H9 (cell line): ENCODE measurements at regions not wholly inside any gene's neighbourhood (a gene's known extent, or its start where the extent isn't known, plus 50 kb on each side); places are given as distances from the start of the nearest gene placed in this dataset.

Experiments used
- DNase-seq: peaks from one replicate; pipeline ENCODE4 v3.0.0-alpha.2; 2017
- H2AFZ ChIP-seq: one replicate; pipeline ENCODE4 v1.6.1; 2013; ENCODE audit warnings: mild to moderate bottlenecking, low read length, control low read depth, moderate library complexity
- H2AK5ac ChIP-seq: 2 replicates; pipeline ENCODE4 v1.6.1; 2013; ENCODE audit warnings: low read length, control low read depth, mixed read lengths; ENCODE audit not compliant: insufficient read length
- H2BK120ac ChIP-seq: one replicate; pipeline ENCODE4 v1.6.1; 2013; ENCODE audit warnings: low read depth, mild to moderate bottlenecking, low read length, control low read depth, inconsistent platforms; ENCODE audit not compliant: poor library complexity, severe bottlenecking
- H2BK12ac ChIP-seq: 2 replicates; pipeline ENCODE4 v1.6.1; 2013; ENCODE audit warnings: low read length, control low read depth, mixed read lengths, low read depth; ENCODE audit not compliant: insufficient read length
- H2BK15ac ChIP-seq: 2 replicates; pipeline ENCODE4 v1.6.1; 2013; ENCODE audit warnings: low read depth, low read length, control low read depth
- H2BK20ac ChIP-seq: one replicate; pipeline ENCODE4 v1.6.1; 2013; ENCODE audit warnings: low read depth, mild to moderate bottlenecking, low read length, control low read depth, inconsistent platforms; ENCODE audit not compliant: poor library complexity, severe bottlenecking
- H2BK5ac ChIP-seq: 2 replicates; pipeline ENCODE4 v1.6.1; 2013; ENCODE audit warnings: low read length, control low read depth, mixed read lengths; ENCODE audit not compliant: insufficient read length
- H3K14ac ChIP-seq: 2 replicates; pipeline ENCODE4 v1.6.1; 2013; ENCODE audit warnings: low read length, control low read depth; ENCODE audit not compliant: insufficient read depth
- H3K18ac ChIP-seq: 2 replicates; pipeline ENCODE4 v1.6.1; 2013; ENCODE audit warnings: low read depth, mild to moderate bottlenecking, mixed read lengths, low read length, control low read depth; ENCODE audit not compliant: insufficient read length
- H3K23ac ChIP-seq: 2 replicates; pipeline ENCODE4 v1.6.1; 2013; ENCODE audit warnings: low read length, control low read depth, mixed read lengths, low read depth; ENCODE audit not compliant: insufficient read length
- H3K23me2 ChIP-seq: 2 replicates; pipeline ENCODE4 v1.6.1; 2013; ENCODE audit warnings: low read depth, mild to moderate bottlenecking, mixed read lengths, low read length, control low read depth; ENCODE audit not compliant: insufficient read length, poor library complexity, severe bottlenecking
- H3K27ac ChIP-seq: 2 replicates; pipeline ENCODE4 v1.5.1; 2013; ENCODE audit warnings: low read length, control low read depth, mixed read lengths, low read depth; ENCODE audit not compliant: insufficient read length
- H3K27me3 ChIP-seq: 2 replicates; pipeline ENCODE4 v1.6.1; 2013; ENCODE audit warnings: low read length, control low read depth, inconsistent platforms; ENCODE audit not compliant: insufficient read depth
- H3K4ac ChIP-seq: 2 replicates; pipeline ENCODE4 v1.6.1; 2013; ENCODE audit warnings: low read depth, mild to moderate bottlenecking, control low read depth, inconsistent platforms, low read length, moderate library complexity
- H3K4me1 ChIP-seq: 2 replicates; pipeline ENCODE4 v1.6.1; 2013; ENCODE audit warnings: low read length, control low read depth, inconsistent platforms; ENCODE audit not compliant: insufficient read depth
- H3K4me2 ChIP-seq: 2 replicates; pipeline ENCODE4 v1.6.1; 2013; ENCODE audit warnings: low read length, control low read depth, mixed read lengths; ENCODE audit not compliant: insufficient read length, insufficient read depth
- H3K56ac ChIP-seq: 2 replicates; pipeline ENCODE4 v1.6.1; 2013; ENCODE audit warnings: low read depth, mild to moderate bottlenecking, mixed read lengths, low read length, control low read depth; ENCODE audit not compliant: insufficient read length
- H3K79me1 ChIP-seq: 2 replicates; pipeline ENCODE4 v1.6.1; 2013; ENCODE audit warnings: low read depth, mild to moderate bottlenecking, moderate library complexity, low read length, control low read depth, inconsistent platforms; ENCODE audit not compliant: insufficient read depth, poor library complexity, severe bottlenecking
- H3K79me2 ChIP-seq: 2 replicates; pipeline ENCODE4 v1.6.1; 2013; ENCODE audit warnings: low read length, control low read depth, inconsistent platforms; ENCODE audit not compliant: insufficient read depth
- H3K9ac ChIP-seq: 2 replicates; pipeline ENCODE4 v1.6.1; 2013; ENCODE audit warnings: low read length, control low read depth, mixed read lengths; ENCODE audit not compliant: insufficient read length; ENCODE audit errors: extremely low read depth
- H3K9me3 ChIP-seq: one replicate; pipeline ENCODE4 v1.6.1; 2013; ENCODE audit warnings: low read depth, low read length, inconsistent platforms; ENCODE audit not compliant: control insufficient read depth
- H3T11ph ChIP-seq: one replicate; pipeline ENCODE4 v1.6.1; 2013; ENCODE audit warnings: mild to moderate bottlenecking, low read length, control low read depth, inconsistent platforms
- H4K20me1 ChIP-seq: one replicate; pipeline ENCODE4 v1.6.1; 2013; ENCODE audit not compliant: control insufficient read depth, insufficient read length, insufficient read depth
- H4K5ac ChIP-seq: 2 replicates; pipeline ENCODE4 v1.6.1; 2013; ENCODE audit warnings: low read depth, mild to moderate bottlenecking, mixed read lengths, low read length, control low read depth; ENCODE audit not compliant: insufficient read length
- H4K8ac ChIP-seq: replicated peaks from 2 replicates; pipeline ENCODE4 v1.6.1; 2013; ENCODE audit warnings: low read length, control low read depth, mixed read lengths, low read depth; ENCODE audit not compliant: insufficient read length
- H4K91ac ChIP-seq: 2 replicates; pipeline ENCODE4 v1.6.1; 2013; ENCODE audit warnings: low read depth, mild to moderate bottlenecking, moderate library complexity, mixed read lengths, low read length, control low read depth; ENCODE audit not compliant: insufficient read length
- H3K27ac Mint-ChIP-seq, 3 experiments: 2 replicates in 2 of 3; 3 replicates in 1 of 3; pipeline ENCODE4 v1.8.0; 2020 to 2021; ENCODE audit warnings: mixed read lengths in 3 of 3, mild to moderate bottlenecking in 1 of 3, moderate library complexity in 1 of 3
- H3K27me3 Mint-ChIP-seq: 2 replicates; pipeline ENCODE4 v1.8.0; 2021; ENCODE audit warnings: low read depth, mild to moderate bottlenecking, moderate library complexity, mixed read lengths
- H3K36me3 Mint-ChIP-seq, 3 experiments: 2 replicates in 2 of 3; 3 replicates in 1 of 3; pipeline ENCODE4 v1.8.0; 2020 to 2021; ENCODE audit warnings: low read depth in 3 of 3, mixed read lengths in 3 of 3; ENCODE audit not compliant: insufficient read depth in 1 of 3
- H3K4me1 Mint-ChIP-seq, 2 experiments: 2 replicates each; pipeline ENCODE4 v1.8.0; 2020; ENCODE audit warnings: mixed read lengths in 2 of 2
- H3K4me3 Mint-ChIP-seq, 2 experiments: 2 replicates in 1 of 2; 3 replicates in 1 of 2; pipeline ENCODE4 v1.8.0; 2020 to 2021; ENCODE audit warnings: mild to moderate bottlenecking in 2 of 2, mixed read lengths in 2 of 2, moderate library complexity in 1 of 2
- H3K9me3 Mint-ChIP-seq, 2 experiments: 2 replicates in 1 of 2; 3 replicates in 1 of 2; pipeline ENCODE4 v1.8.0; 2020; ENCODE audit warnings: mild to moderate bottlenecking in 2 of 2, mixed read lengths in 2 of 2, moderate library complexity in 1 of 2
- CTCF ChIP-seq: fragments of 200-600 bp; sonication (generic); conservative IDR thresholded peaks from 3 replicates; pipeline ENCODE4 v1.8.0; 2021; ENCODE audit warnings: antibody characterized with exemption, mild to moderate bottlenecking
- WGBS: extraction: QIAGEN DNeasy Blood & Tissue Kit; methylation state at CpG from one replicate; pipeline ENCODE4 v1.1.7; 2013; ENCODE audit warnings: missing lambda C conversion rate, low lambda C conversion rate, mixed read lengths; ENCODE audit not compliant: insufficient read length; ENCODE audit errors: extremely low coverage; 5-methylcytosine and 5-hydroxymethylcytosine counted together

- no peaks in the 10 kb centered on the region for H3K27me3 Mint-ChIP-seq
- no peak overlapping the region for H3K27ac Mint-ChIP-seq
- H3K9me3 Mint-ChIP-seq: no peaks in the 10 kb centered on the region
Measured at GRCh38 chr2:4979111-4979510, 713.1 kb upstream of the SOX11 start.

More at GRCh38 chr2:4979111-4979510, 713.1 kb upstream of the SOX11 start:
- Histone ChIP-seq H3K23me2 (no peaks in the 10 kb centered on the region), H3T11ph (no peak overlapping the region), H3K79me2 (no peaks in the 10 kb centered on the region), H3K56ac (no peak overlapping the region), H2BK20ac (no peak overlapping the region), H4K8ac (no peak overlapping the region), H2AK5ac (no peak overlapping the region), H3K9me3 (no peaks in the 10 kb centered on the region), H3K4ac (no peak overlapping the region), H2BK5ac (no peak overlapping the region), H3K4me1 (no peaks in the 10 kb centered on the region), H3K9ac (no peak overlapping the region), H2AFZ (no peak overlapping the region), H3K4me2 (no peak overlapping the region), H3K14ac (no peak overlapping the region), H2BK12ac (no peak overlapping the region), H3K79me1 (no peaks in the 10 kb centered on the region), H3K27me3 (no peaks in the 10 kb centered on the region), H2BK120ac (no peak overlapping the region), H4K5ac (no peak overlapping the region), H2BK15ac (no peak overlapping the region), H3K27ac (no peak overlapping the region), H4K91ac (no peak overlapping the region), H3K23ac (no peak overlapping the region), H4K20me1 (no peaks in the 10 kb centered on the region), H3K18ac (no peak overlapping the region)
- Mint-ChIP-seq H3K36me3 (no peaks in the 10 kb centered on the region), H3K4me3 (no peak overlapping the region), H3K4me1 (peaks cover 14 to 18% of the 10 kb centered on the region in 2 experiments)
- no CpG with 5 or more reads among the region's 11 CpGs for WGBS
- DNase-seq: no peak
- no peak for TF ChIP-seq CTCF
